PFSK-1 (cell line): ENCODE measurements at regions not wholly inside any gene's neighbourhood (a gene's known extent, or its start where the extent isn't known, plus 50 kb on each side); places are given as distances from the start of the nearest gene placed in this dataset.

Experiments
- POLR2AphosphoS5 ChIP-seq: IDR thresholded peaks from 2 replicates; pipeline ENCODE4 v1.6.1; 2012; ENCODE audit warnings: low read depth, mild to moderate bottlenecking, control low read depth, low read length, moderate library complexity
- TAF1 ChIP-seq: IDR thresholded peaks from 2 replicates; pipeline ENCODE4 v1.6.1; 2012; ENCODE audit warnings: low read length, control low read depth, borderline replicate concordance; ENCODE audit not compliant: insufficient read depth

DNA sequence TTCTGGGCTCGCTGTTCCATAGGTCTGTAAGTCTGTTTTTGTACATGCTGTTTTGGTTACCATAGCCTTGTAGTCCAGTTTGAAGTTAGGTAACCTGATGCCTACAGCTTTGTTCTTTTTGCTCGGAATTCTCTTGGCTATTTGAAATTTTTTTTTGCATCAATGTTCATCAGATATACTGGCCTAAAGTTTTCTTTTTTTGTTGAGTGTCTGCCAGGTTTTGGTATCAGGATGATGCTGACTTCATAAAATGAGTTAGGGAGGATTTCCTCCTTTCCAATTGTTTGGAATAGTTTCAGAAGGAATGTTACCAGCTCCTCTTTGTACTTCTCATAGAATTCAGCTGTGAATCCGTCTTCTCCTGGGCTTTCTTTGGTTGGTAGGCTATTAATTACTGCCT lies 397.8 kb upstream of the HTR2A start:
- TF ChIP-seq POLR2AphosphoS5 (no peak), TAF1 (no peak)
